ENCODE measurements at regions not wholly inside any gene's neighbourhood (a gene's known extent, or its start where the extent isn't known, plus 50 kb on each side); places are given as distances from the start of the nearest gene placed in this dataset.

DNA sequence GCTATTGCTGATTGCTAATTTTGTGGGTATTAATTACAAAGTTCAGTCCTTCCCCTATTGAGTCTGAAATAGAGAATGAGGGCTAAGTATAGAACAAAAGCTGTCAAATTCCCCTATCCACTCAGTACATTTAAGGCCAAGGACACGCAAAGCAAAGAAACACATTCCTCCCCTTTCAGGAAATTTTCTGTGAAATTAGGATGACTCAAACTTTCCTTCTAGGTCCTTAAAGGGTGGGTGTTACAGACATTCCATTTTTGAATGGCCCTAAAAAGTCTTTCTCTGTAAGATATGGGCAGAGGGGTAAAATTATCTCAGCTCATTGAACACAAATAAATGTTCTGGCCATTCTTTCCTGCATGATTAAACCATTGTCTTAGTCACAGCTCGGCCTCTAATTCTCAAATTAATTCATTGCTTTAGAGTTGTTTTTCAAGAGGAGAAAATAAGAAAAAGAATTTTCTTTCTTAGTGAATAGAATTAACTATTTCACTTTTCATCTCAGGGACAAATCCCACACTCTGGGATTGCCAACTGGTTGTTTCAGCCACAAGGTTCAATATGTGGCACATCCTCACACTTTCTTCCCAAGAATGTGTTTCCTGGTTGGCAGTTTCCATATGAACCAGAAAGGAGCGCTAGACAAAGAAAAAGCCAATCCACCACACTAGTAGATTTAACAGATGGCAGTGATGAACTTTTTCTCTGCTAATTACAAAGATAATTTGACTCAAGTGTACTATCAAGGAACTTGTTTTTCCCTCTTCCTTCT is 424.1 kb downstream of the ZNF385D start:
- no peak for TF ChIP-seq EZH2 (IDR thresholded peaks at IDR 0.05; ENCODE audit: insufficient read depth, poor library complexity, severe bottlenecking)
- TF ChIP-seq EZH2phosphoT487 (IDR thresholded peaks at IDR 0.05; ENCODE audit: insufficient read depth, low read depth) = no peak
